ENCODE measurements at regions not wholly inside any gene's neighbourhood (a gene's known extent, or its start where the extent isn't known, plus 50 kb on each side); places are given as distances from the start of the nearest gene placed in this dataset.

GRCh38 chr6:153309651-153310050 is 178.6 kb upstream of the RGS17 start:
- TF ChIP-seq POLR2AphosphoS5 (IDR thresholded peaks at IDR 0.05; ENCODE audit: borderline replicate concordance, low read depth, low read length) (no peak), EZH2 (IDR thresholded peaks at IDR 0.05) (no peak), FOXP2 (optimal IDR thresholded peaks at IDR 0.05; ENCODE audit: control extremely low read depth, extremely low read length, insufficient read depth) (no peak)

Measured in SK-N-MC (cell line).